Hepatocyte (in vitro differentiated cells): ENCODE measurements at regions not wholly inside any gene's neighbourhood (a gene's known extent, or its start where the extent isn't known, plus 50 kb on each side); places are given as distances from the start of the nearest gene placed in this dataset.

Source experiments
- EZH2 ChIP-seq: fragments of 200-600 bp; sonication (generic); IDR thresholded peaks from 2 replicates; pipeline ENCODE4 v1.6.1; 2016; ENCODE audit warnings: antibody characterized with exemption, mild to moderate bottlenecking, borderline replicate concordance
- TF ChIP-seq, protein P1 (sequence below): fragments of 200-600 bp; sonication (generic); IDR thresholded peaks from 2 replicates; pipeline ENCODE4 v1.5.1; 2016; ENCODE audit warnings: antibody characterized with exemption, mild to moderate bottlenecking; ENCODE audit not compliant: poor library complexity

DNA sequence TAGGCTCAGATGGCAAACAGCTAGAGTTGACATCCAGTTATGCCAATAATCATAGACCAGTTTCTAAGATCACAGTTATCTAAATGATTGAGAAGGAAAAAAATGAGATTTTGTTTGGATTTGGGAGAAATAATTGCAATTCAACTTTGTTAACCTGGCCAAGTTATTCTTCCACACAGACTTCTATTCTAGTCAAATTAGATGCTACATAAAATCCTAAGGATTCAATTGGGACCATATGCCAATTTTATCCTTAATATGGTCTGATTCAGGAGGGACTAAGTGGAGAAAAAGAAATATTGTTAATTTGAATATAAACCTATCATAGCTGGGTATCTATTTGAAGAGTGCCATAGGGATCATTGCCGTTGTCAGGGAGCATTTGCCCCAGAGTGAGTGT lies 178.3 kb upstream of the SLC7A11 start:
- TF ChIP-seq, protein P1, sequence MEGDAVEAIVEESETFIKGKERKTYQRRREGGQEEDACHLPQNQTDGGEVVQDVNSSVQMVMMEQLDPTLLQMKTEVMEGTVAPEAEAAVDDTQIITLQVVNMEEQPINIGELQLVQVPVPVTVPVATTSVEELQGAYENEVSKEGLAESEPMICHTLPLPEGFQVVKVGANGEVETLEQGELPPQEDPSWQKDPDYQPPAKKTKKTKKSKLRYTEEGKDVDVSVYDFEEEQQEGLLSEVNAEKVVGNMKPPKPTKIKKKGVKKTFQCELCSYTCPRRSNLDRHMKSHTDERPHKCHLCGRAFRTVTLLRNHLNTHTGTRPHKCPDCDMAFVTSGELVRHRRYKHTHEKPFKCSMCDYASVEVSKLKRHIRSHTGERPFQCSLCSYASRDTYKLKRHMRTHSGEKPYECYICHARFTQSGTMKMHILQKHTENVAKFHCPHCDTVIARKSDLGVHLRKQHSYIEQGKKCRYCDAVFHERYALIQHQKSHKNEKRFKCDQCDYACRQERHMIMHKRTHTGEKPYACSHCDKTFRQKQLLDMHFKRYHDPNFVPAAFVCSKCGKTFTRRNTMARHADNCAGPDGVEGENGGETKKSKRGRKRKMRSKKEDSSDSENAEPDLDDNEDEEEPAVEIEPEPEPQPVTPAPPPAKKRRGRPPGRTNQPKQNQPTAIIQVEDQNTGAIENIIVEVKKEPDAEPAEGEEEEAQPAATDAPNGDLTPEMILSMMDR: no peak
- no peak for TF ChIP-seq EZH2
